Mammary epithelial cell (primary cell): ENCODE measurements at regions not wholly inside any gene's neighbourhood (a gene's known extent, or its start where the extent isn't known, plus 50 kb on each side); places are given as distances from the start of the nearest gene placed in this dataset.

Experiments used
- EZH2 ChIP-seq: IDR thresholded peaks from 2 replicates; pipeline ENCODE4 v1.6.1; 2012; ENCODE audit warnings: low read length, inconsistent platforms, borderline replicate concordance
- TF ChIP-seq, protein P1 (sequence below), 2 donors: IDR thresholded peaks in 1 of 2; conservative IDR thresholded peaks in 1 of 2; 2 replicates each; pipeline ENCODE4 v1.5.1; 2011 to 2012; ENCODE audit warnings: inconsistent platforms in 2 of 2, low read length in 2 of 2, mild to moderate bottlenecking in 2 of 2, control low read depth in 1 of 2, low read depth in 1 of 2; ENCODE audit not compliant: insufficient read depth in 1 of 2; ENCODE audit errors: extremely low read depth in 1 of 2

DNA sequence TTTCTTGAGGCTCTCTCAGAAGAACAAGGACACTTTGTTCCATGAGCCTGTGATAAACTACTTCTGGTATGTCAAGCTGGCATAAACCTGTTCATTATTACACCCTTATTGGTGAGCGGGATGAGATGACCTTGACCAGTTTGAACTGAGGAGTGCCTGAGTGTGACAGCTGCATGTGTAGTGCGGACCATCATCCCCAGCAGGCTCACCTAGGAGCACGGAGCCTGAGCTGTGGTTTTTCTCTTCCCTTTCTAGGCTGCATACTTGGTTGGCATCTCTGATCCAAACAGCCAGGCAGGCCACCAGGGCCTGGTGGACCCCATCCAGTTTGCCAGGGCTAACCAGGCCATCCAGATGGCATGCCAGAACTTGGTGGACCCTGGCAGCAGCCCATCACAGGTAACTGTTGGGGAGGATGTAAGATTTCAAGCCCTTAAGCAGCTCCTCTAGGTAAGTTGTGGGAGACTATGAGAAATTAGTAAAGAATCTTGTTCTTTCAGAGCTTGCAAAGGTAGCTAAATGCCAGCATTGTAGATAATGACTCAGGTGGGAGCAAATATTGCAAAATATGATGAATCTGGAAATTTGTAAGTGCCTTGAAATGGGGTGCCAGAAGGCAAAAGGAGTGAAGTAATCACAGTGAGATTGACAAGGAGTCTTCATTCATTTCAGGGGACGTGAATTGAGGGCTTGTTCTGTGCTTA is 288.9 kb upstream of the TPM1 start:
- TF ChIP-seq, protein P1, sequence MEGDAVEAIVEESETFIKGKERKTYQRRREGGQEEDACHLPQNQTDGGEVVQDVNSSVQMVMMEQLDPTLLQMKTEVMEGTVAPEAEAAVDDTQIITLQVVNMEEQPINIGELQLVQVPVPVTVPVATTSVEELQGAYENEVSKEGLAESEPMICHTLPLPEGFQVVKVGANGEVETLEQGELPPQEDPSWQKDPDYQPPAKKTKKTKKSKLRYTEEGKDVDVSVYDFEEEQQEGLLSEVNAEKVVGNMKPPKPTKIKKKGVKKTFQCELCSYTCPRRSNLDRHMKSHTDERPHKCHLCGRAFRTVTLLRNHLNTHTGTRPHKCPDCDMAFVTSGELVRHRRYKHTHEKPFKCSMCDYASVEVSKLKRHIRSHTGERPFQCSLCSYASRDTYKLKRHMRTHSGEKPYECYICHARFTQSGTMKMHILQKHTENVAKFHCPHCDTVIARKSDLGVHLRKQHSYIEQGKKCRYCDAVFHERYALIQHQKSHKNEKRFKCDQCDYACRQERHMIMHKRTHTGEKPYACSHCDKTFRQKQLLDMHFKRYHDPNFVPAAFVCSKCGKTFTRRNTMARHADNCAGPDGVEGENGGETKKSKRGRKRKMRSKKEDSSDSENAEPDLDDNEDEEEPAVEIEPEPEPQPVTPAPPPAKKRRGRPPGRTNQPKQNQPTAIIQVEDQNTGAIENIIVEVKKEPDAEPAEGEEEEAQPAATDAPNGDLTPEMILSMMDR (conservative IDR thresholded peaks at IDR 0.05 in 1 of 2, IDR thresholded peaks at IDR 0.05 in 1 of 2; ENCODE audit: extremely low read depth in 1 of 2, insufficient read depth in 1 of 2, low read depth in 1 of 2, low read length in 2 of 2): no peak
- no peak for TF ChIP-seq EZH2
